H1 (cell line): ENCODE measurements at regions not wholly inside any gene's neighbourhood (a gene's known extent, or its start where the extent isn't known, plus 50 kb on each side); places are given as distances from the start of the nearest gene placed in this dataset.

Experiments used
- CTCF ChIA-PET: fragments of 300-600 bp; sonication (Branson Sonifier 250); formaldehyde crosslinking; loops from one replicate; lab custom pipeline; 2021; ENCODE audit not compliant: partially characterized antibody; lab: Charles Lee
- POLR2A ChIA-PET: fragments of 300-600 bp; sonication (Branson Sonifier 250); formaldehyde crosslinking; loops from one replicate; lab custom pipeline; 2021; ENCODE audit warnings: inconsistent platforms; ENCODE audit not compliant: partially characterized antibody; lab: Charles Lee
- DNase-seq, 2 experiments: peaks; one replicate each; pipeline versions ENCODE4 v3.0.0 to v3.0.0-alpha.2; 2010 to 2022; ENCODE audit warnings: low spot score in 2 of 2, low read depth in 1 of 2, mixed read lengths in 1 of 2
- FAIRE-seq: peaks from 2 replicates; lab custom pipeline; 2011; peaks lifted over from hg19 to GRCh38; lab: Jason Lieb, UNC
- H2AFZ ChIP-seq: 2 replicates; pipeline ENCODE4 v1.8.1; 2012; ENCODE audit warnings: low read length, inconsistent platforms
- H2AK5ac ChIP-seq: 2 replicates; pipeline ENCODE4 v1.6.1; 2013; ENCODE audit warnings: low read depth, low read length
- H2BK120ac ChIP-seq: replicated peaks from 2 replicates; pipeline ENCODE3; 2013; ENCODE audit warnings: low read depth, low read length, inconsistent platforms
- H2BK12ac ChIP-seq: 2 replicates; pipeline ENCODE4 v1.6.1; 2013; ENCODE audit warnings: low read depth, low read length
- H2BK15ac ChIP-seq: 2 replicates; pipeline ENCODE4 v1.6.1; 2013; ENCODE audit warnings: low read length
- H2BK20ac ChIP-seq: 2 replicates; pipeline ENCODE4 v1.6.1; 2013; ENCODE audit warnings: low read length
- H2BK5ac ChIP-seq: 2 replicates; pipeline ENCODE4 v1.6.1; 2013; ENCODE audit warnings: low read depth, low read length
- H3K14ac ChIP-seq: 2 replicates; pipeline ENCODE4 v1.6.1; 2013; ENCODE audit warnings: inconsistent platforms; ENCODE audit not compliant: insufficient read length
- H3K18ac ChIP-seq: 2 replicates; pipeline ENCODE4 v1.6.1; 2013; ENCODE audit warnings: low read length; ENCODE audit errors: extremely low read depth
- H3K23ac ChIP-seq: 2 replicates; pipeline ENCODE4 v1.6.1; 2013; ENCODE audit warnings: inconsistent platforms; ENCODE audit not compliant: insufficient read length
- H3K23me2 ChIP-seq: 2 replicates; pipeline ENCODE4 v1.6.1; 2013; ENCODE audit warnings: low read depth, low read length
- H3K27ac ChIP-seq: 2 replicates; pipeline ENCODE4 v1.6.1; 2011; ENCODE audit warnings: low read depth, low read length, inconsistent platforms
- H3K27me3 ChIP-seq, 4 experiments: replicated peaks in 1 of 4; 1 replicate in 1 of 4; 2 replicates in 3 of 4; pipeline versions ENCODE4 v1.6.1 to v1.8.1; 2011 to 2013; ENCODE audit warnings: low read length in 3 of 4, mild to moderate bottlenecking in 3 of 4, inconsistent platforms in 2 of 4, mixed read lengths in 2 of 4, moderate library complexity in 1 of 4; ENCODE audit not compliant: control insufficient read depth in 3 of 4, insufficient read depth in 3 of 4; ENCODE audit errors: extremely low read depth in 1 of 4
- H3K36me3 ChIP-seq, 4 experiments: 2 replicates each; pipeline versions ENCODE4 v1.6.1 to v1.8.1; 2011 to 2013; ENCODE audit warnings: mild to moderate bottlenecking in 4 of 4, low read length in 3 of 4, moderate library complexity in 2 of 4, control low read depth in 1 of 4, inconsistent platforms in 1 of 4; ENCODE audit not compliant: insufficient read depth in 4 of 4, control insufficient read depth in 2 of 4
- H3K4ac ChIP-seq: replicated peaks from 2 replicates; pipeline ENCODE3; 2013; ENCODE audit warnings: low read length, low read depth, mixed read lengths, inconsistent platforms; ENCODE audit not compliant: insufficient read length
- H3K4me1 ChIP-seq, 4 experiments: replicated peaks in 1 of 4; 1 replicate in 1 of 4; 2 replicates in 3 of 4; pipeline versions ENCODE4 v1.6.1 to v1.8.1; 2011 to 2013; ENCODE audit warnings: low read length in 3 of 4, inconsistent platforms in 2 of 4, mixed read lengths in 1 of 4; ENCODE audit not compliant: insufficient read depth in 4 of 4, control insufficient read depth in 3 of 4
- H3K4me2 ChIP-seq, 2 experiments: 2 replicates each; pipeline versions ENCODE4 v1.6.1 to v1.8.1; 2011 to 2013; ENCODE audit warnings: low read depth in 2 of 2, low read length in 2 of 2, control low read depth in 1 of 2, inconsistent platforms in 1 of 2, mild to moderate bottlenecking in 1 of 2; ENCODE audit not compliant: insufficient read depth in 1 of 2
- H3K4me3 ChIP-seq, 4 experiments: fragments of 200-600, 300-600 bp in 1 of 4; sonication (generic), shearing (Covaris generic), sonication (Bioruptor Twin) in 1 of 4; 2 replicates each; pipeline versions ENCODE4 v1.5.1 to v1.8.1; 2011 to 2016; ENCODE audit warnings: low read length in 4 of 4, low read depth in 3 of 4, control low read depth in 2 of 4, inconsistent platforms in 2 of 4, mild to moderate bottlenecking in 2 of 4, mixed read lengths in 1 of 4, moderate library complexity in 1 of 4; ENCODE audit not compliant: insufficient read depth in 2 of 4; ENCODE audit errors: extremely low read depth in 1 of 4
- H3K56ac ChIP-seq: replicated peaks from 2 replicates; pipeline ENCODE3; 2013; ENCODE audit warnings: low read depth, mild to moderate bottlenecking, mixed read lengths, low read length, inconsistent platforms; ENCODE audit not compliant: insufficient read length
- H3K79me1 ChIP-seq: 2 replicates; pipeline ENCODE4 v1.6.1; 2013; ENCODE audit warnings: low read depth, low read length, control low read depth
- H3K79me2 ChIP-seq, 2 experiments: 2 replicates each; pipeline versions ENCODE4 v1.6.1 to v1.8.1; 2012 to 2013; ENCODE audit warnings: low read length in 2 of 2, mild to moderate bottlenecking in 2 of 2, inconsistent platforms in 1 of 2; ENCODE audit not compliant: insufficient read depth in 2 of 2, control insufficient read depth in 1 of 2
- H3K9ac ChIP-seq, 4 experiments: replicated peaks in 1 of 4; 1 replicate in 1 of 4; 2 replicates in 3 of 4; pipeline versions ENCODE4 v1.6.1 to v1.8.1; 2011 to 2013; ENCODE audit warnings: low read depth in 3 of 4, low read length in 3 of 4, control low read depth in 2 of 4, mild to moderate bottlenecking in 2 of 4, moderate library complexity in 2 of 4, inconsistent platforms in 1 of 4; ENCODE audit errors: extremely low read depth in 1 of 4
- H3K9me3 ChIP-seq, 2 experiments: 2 replicates each; pipeline versions ENCODE4 v1.6.1 to v1.8.1; 2012 to 2013; ENCODE audit warnings: mild to moderate bottlenecking in 2 of 2, moderate library complexity in 2 of 2, control low read depth in 1 of 2, inconsistent platforms in 1 of 2, low read depth in 1 of 2, low read length in 1 of 2, mixed read lengths in 1 of 2; ENCODE audit not compliant: insufficient read depth in 2 of 2
- H4K20me1 ChIP-seq, 2 experiments: replicated peaks in 1 of 2; 2 replicates each; pipeline versions ENCODE3 to v1.8.1; 2011 to 2013; ENCODE audit warnings: inconsistent platforms in 2 of 2, low read length in 2 of 2, mild to moderate bottlenecking in 1 of 2; ENCODE audit not compliant: insufficient read depth in 2 of 2, control insufficient read depth in 1 of 2
- H4K5ac ChIP-seq: 2 replicates; pipeline ENCODE4 v1.6.1; 2013; ENCODE audit warnings: low read length, low read depth, mixed read lengths, inconsistent platforms; ENCODE audit not compliant: insufficient read length
- H4K8ac ChIP-seq: 2 replicates; pipeline ENCODE4 v1.8.0; 2013; ENCODE audit warnings: mild to moderate bottlenecking, moderate library complexity, low read length, inconsistent platforms; ENCODE audit not compliant: insufficient read depth; ENCODE audit errors: extremely low read depth
- H4K91ac ChIP-seq: replicated peaks from 2 replicates; pipeline ENCODE3; 2013; ENCODE audit warnings: low read length, mixed read lengths, inconsistent platforms; ENCODE audit not compliant: insufficient read length
- BACH1 ChIP-seq: IDR thresholded peaks from 2 replicates; pipeline ENCODE4 v1.6.1; 2012; ENCODE audit warnings: low read length, improper control_type of control experiment
- YY1 ChIP-seq: IDR thresholded peaks from 2 replicates; pipeline ENCODE4 v1.6.1; 2011; ENCODE audit warnings: low read depth, mild to moderate bottlenecking, low read length
- WGBS, 2 experiments: shearing (Covaris generic) in 1 of 2; methylation state at CpG; one replicate each; pipeline versions ENCODE4 v1.1.6 to v1.1.7; 2013 to 2015; ENCODE audit warnings: low lambda C conversion rate in 2 of 2, mixed read lengths in 2 of 2, inconsistent platforms in 1 of 2, low coverage in 1 of 2, missing lambda C conversion rate in 1 of 2; ENCODE audit not compliant: insufficient replicate concordance in 2 of 2, insufficient coverage in 1 of 2, insufficient read length in 1 of 2; ENCODE audit errors: extremely low coverage in 1 of 2, missing lambda C conversion rate in 1 of 2; 5-methylcytosine and 5-hydroxymethylcytosine counted together

DNA sequence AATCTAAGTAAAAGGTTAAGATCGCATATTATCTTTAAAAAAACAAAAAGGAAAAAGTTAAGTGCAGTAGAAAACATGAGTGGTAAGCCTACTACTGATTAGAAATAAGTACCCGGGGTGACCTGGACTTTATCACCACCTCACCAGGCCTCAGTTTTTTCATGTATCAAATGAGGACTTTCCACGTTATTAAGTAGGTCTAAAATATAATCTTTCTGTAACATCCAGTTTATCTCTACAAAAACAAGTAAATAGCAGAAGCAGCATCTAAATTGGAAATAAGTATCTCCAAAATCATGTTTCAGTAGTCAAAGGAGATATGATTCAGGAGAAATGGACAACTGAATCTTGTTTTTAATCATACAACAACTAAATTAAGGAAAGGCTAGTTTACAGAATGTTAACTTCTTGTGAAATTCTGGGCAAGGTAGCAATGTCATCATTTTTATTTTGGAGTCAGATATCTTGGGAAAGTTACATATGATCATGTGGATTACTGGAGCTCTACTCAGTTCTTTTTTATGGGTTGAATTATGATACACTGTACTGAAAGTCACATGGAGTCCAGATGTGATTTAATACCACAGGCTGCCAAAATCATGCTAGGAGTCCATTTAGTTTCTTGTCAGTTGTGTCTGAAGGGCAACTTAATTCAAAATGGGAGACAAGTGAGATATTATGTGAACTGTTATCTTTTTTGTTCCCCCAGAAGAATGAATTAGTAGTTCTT lies 114.7 kb upstream of the PRL start:
- Histone ChIP-seq H3K4me2 (no peak overlapping the region), H3K23ac (no peak overlapping the region), H4K20me1 (no peaks in the 10 kb centered on the region), H3K27ac (no peak overlapping the region), H2AK5ac (no peak overlapping the region), H3K56ac (no peak overlapping the region), H3K9me3 (no peaks in the 10 kb centered on the region), H2BK20ac (no peak overlapping the region), H2BK12ac (no peak overlapping the region), H2BK15ac (no peak overlapping the region), H3K36me3 (no peaks in the 10 kb centered on the region), H3K79me2 (no peaks in the 10 kb centered on the region), H3K9ac (no peak overlapping the region), H3K4ac (no peak overlapping the region), H3K14ac (no peak overlapping the region), H4K91ac (no peak overlapping the region), H3K18ac (no peak overlapping the region), H4K5ac (no peak overlapping the region), H3K79me1 (no peaks in the 10 kb centered on the region), H3K4me1 (no peaks in the 10 kb centered on the region), H4K8ac (no peak overlapping the region), H3K23me2 (no peaks in the 10 kb centered on the region), H2AFZ (no peak overlapping the region), H3K4me3 (no peak overlapping the region), H3K27me3 (no peaks in the 10 kb centered on the region), H2BK120ac (no peak overlapping the region), H2BK5ac (no peak overlapping the region)
- TF ChIP-seq BACH1 = no peak
- TF ChIP-seq YY1 = no peak
- DNase-seq (no peak), FAIRE-seq (no peak)
- 90% methylated on average over 3 of the region's 3 CpGs; no CpG with 5 or more reads in 1 of the 2 experiments for WGBS, 2 experiments
- ChIA-PET POLR2A (no interaction called here), CTCF (no interaction called here)
